NT2/D1 (cell line): ENCODE measurements at regions not wholly inside any gene's neighbourhood (a gene's known extent, or its start where the extent isn't known, plus 50 kb on each side); places are given as distances from the start of the nearest gene placed in this dataset.
A peak's percentile ranks its signal among the peaks of the same experiment; 100 is the strongest.

ENCODE experiments used
- DNase-seq: peaks from one replicate; pipeline ENCODE4 v3.0.0-alpha.2; 2011; ENCODE audit warnings: low read depth, low spot score
- H3K27me3 ChIP-seq: 2 replicates; pipeline ENCODE4 v1.6.0; 2011; ENCODE audit warnings: mild to moderate bottlenecking; ENCODE audit not compliant: insufficient read length, insufficient read depth
- H3K36me3 ChIP-seq: 2 replicates; pipeline ENCODE4 v1.6.1; 2011; ENCODE audit warnings: mild to moderate bottlenecking, low read length, mixed read lengths; ENCODE audit not compliant: insufficient read depth, insufficient read length
- H3K4me1 ChIP-seq: 2 replicates; pipeline ENCODE4 v1.5.1; 2011; ENCODE audit not compliant: insufficient read depth, insufficient read length
- H3K4me3 ChIP-seq: 2 replicates; pipeline ENCODE4 v1.5.1; 2011; ENCODE audit warnings: low read depth; ENCODE audit not compliant: insufficient read length
- H3K9ac ChIP-seq: 2 replicates; pipeline ENCODE4 v1.6.0; 2011; ENCODE audit warnings: low read depth; ENCODE audit not compliant: insufficient read length
- H3K9me3 ChIP-seq: 2 replicates; pipeline ENCODE4 v1.5.1; 2011; ENCODE audit warnings: mild to moderate bottlenecking, low read length; ENCODE audit not compliant: insufficient read depth
- SUZ12 ChIP-seq: IDR thresholded peaks from 2 replicates; pipeline ENCODE4 v1.6.1; 2011; ENCODE audit not compliant: insufficient read length, insufficient read depth; ENCODE audit errors: extremely low read depth
- YY1 ChIP-seq: IDR thresholded peaks from 2 replicates; pipeline ENCODE4 v1.6.1; 2011; ENCODE audit not compliant: insufficient read length, insufficient read depth
- ZNF274 ChIP-seq: IDR thresholded peaks from 2 replicates; pipeline ENCODE4 v1.6.1; 2011; ENCODE audit warnings: mild to moderate bottlenecking, low read depth, low read length

DNA sequence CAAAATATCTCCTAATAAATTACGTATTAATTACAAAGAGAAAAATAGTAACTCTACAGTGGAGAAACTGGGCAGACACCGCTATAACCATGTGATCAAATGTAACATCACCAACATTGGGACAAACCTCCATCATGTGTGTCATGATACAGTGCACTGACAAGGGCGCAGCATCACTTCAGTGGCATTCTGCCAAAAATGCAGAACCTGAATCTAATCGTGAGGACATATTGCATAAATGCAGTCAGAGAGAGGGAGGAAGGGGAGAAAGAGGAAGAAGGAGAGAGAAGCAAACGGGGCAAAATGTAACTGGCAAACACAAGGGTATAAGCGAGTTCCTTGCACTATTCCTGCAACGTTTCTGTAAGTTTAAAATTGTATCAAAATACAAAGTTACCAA is 74.2 kb upstream of the MARCHF10 start:
- Histone ChIP-seq H3K9ac (no peak overlapping the region), H3K4me1 (no peaks in the 10 kb centered on the region)
- DNase-seq: no peak

DNA sequence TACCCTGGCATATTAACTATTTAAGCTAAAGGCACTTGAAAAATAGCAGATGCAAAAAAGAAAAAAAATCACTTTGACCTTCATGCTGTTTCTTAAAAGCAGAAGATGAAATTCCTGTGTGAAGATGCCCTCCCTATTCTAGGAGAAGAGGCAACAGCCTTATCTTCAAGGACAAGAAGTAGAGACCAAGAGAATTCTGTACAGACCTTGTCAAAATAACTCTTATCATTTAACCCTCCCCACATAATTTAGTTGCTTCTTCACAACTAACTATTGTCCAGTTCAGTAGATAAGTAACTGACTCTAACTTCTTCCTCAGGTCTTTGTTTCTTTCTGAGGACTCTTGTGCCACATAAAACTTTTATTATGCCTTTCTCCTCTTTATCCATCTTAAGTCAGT is 72.0 kb upstream of the MARCHF10 start:
- no peak for DNase-seq
- no peaks in the 10 kb centered on the region for H3K9me3 ChIP-seq
- no peaks in the 10 kb centered on the region for H3K36me3 ChIP-seq
- TF ChIP-seq SUZ12 (no peak), YY1 (no peak), ZNF274 (no peak)
- no peak overlapping the region for H3K9ac ChIP-seq
- H3K27me3 ChIP-seq: no peaks in the 10 kb centered on the region
- H3K4me3 ChIP-seq: no peak overlapping the region
- H3K4me1 ChIP-seq: no peaks in the 10 kb centered on the region

More for the DNA sequence above, 74.2 kb upstream of the MARCHF10 start:
- TF ChIP-seq ZNF274: no peak
- no peaks in the 10 kb centered on the region for H3K36me3 ChIP-seq
- no peaks in the 10 kb centered on the region for H3K27me3 ChIP-seq
- H3K9me3 ChIP-seq: no peaks in the 10 kb centered on the region
- no peak overlapping the region for H3K4me3 ChIP-seq

DNA sequence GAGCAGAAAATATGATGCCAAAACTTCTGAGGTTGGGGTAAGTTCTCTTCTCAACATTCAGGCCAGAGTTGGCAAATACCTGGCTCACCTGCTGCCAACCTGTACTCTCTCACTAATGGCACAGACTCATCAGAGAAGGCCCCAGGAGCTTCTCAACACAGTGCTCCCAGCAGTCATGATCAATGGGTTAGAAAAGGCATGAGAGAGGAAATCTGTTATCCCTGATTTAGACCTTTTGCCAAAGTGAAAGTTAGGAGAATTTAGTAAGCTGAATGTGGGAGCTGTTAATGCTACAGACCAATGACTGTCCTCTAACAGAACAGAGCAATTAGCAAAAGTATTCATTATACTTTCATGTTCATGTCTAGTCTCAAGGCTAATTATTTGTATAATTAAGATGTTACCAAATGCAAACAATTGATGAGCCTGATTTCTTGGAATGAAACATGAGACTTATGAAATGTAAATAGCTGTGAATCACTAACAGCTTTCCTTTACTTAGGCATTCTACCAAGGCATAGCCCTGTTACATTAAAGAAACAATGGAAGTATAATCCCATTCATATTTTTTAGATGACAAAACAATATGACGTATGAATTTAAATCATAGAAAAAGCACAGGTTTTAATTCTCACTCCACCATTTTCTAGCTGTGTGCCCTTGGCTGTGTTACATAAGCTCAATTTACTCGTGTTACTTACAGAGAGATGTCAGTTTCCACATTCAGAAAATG is 68.7 kb upstream of the MARCHF10 start:
- no peaks in the 10 kb centered on the region for H3K4me1 ChIP-seq
- H3K9me3 ChIP-seq: no peaks in the 10 kb centered on the region
- TF ChIP-seq ZNF274 (no peak), YY1 (no peak), SUZ12 (no peak)
- no peak for DNase-seq
- H3K36me3 ChIP-seq: no peaks in the 10 kb centered on the region
- H3K27me3 ChIP-seq: no peaks in the 10 kb centered on the region
- H3K9ac ChIP-seq: no peak overlapping the region
- no peak overlapping the region for H3K4me3 ChIP-seq

DNA sequence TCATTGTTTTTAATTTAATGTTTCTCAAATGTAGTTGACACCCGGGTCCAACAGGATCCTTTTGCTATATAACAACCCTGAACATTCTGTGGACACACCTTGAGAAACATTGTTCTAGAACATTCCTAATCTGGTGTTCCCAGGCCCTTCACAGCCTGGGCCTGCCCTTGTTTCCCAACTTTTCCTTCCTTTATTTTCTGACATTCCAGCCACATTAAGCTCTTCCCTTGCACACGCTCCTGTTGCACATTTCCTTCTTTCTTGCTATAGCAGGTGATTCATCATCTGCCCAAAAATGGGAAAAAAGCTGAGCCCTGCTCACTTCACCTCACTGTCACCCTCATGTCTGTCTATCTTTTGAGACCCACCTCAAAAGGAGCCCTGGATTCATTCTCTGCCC is 67.9 kb upstream of the MARCHF10 start:
- H3K36me3 ChIP-seq: no peaks in the 10 kb centered on the region
- TF ChIP-seq SUZ12: no peak
- TF ChIP-seq ZNF274: no peak
- no peak for TF ChIP-seq YY1
- DNase-seq: no peak
- no peak overlapping the region for H3K9ac ChIP-seq
- no peaks in the 10 kb centered on the region for H3K9me3 ChIP-seq
- no peaks in the 10 kb centered on the region for H3K27me3 ChIP-seq
- no peaks in the 10 kb centered on the region for H3K4me1 ChIP-seq
- no peak overlapping the region for H3K4me3 ChIP-seq

DNA sequence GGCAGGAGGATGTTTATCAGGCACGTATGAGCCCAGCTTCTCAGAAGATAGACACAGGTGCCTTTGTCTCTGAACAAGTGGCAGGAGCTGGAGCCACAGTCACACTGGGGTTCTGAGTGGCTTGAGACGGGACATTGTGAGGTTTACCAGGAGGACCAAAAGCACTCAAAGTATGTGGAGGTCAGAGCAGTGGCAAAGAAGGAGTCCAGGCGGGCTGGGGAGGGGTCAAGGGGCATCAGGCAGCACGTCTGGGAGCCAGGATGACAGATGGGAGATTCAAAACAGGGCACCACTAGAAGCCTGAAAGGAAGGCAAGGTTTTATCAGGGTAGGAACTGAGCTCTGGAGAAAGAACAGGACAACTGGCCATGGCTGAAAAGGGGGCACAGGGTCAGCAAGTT is 67.2 kb upstream of the MARCHF10 start:
- H3K9ac ChIP-seq: no peak overlapping the region

DNA sequence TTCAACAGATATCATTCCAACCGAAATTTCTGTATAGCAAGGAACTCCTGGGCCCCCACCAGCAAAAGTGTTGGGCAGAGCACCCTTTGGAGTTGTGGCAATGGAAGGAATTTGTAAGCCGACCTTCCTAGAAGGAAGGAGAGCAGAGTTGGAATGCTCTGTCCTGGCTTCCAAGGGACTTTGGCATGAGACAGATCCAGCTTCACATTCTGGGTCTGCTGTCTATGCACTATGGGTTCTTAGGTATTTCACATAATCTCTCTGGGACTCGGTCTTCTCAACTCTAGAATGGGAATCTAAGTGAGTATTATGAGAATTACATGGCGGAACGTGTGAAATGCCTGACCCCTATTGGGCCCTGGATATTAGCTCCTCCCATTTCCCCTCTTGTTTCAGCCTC is 63.2 kb upstream of the MARCHF10 start:
- no peak for DNase-seq
- H3K27me3 ChIP-seq: no peaks in the 10 kb centered on the region
- TF ChIP-seq SUZ12 (no peak), ZNF274 (no peak), YY1 (no peak)
- H3K36me3 ChIP-seq: no peaks in the 10 kb centered on the region
- no peak overlapping the region for H3K9ac ChIP-seq
- no peaks in the 10 kb centered on the region for H3K9me3 ChIP-seq
- H3K4me3 ChIP-seq: no peak overlapping the region
- peaks cover 2% of the 10 kb centered on the region for H3K4me1 ChIP-seq

More for the DNA sequence above, 67.2 kb upstream of the MARCHF10 start:
- TF ChIP-seq ZNF274 (no peak), YY1 (no peak), SUZ12 (no peak)
- Histone ChIP-seq H3K4me1 (peaks cover 2% of the 10 kb centered on the region), H3K27me3 (no peaks in the 10 kb centered on the region), H3K9me3 (no peaks in the 10 kb centered on the region), H3K4me3 (no peak overlapping the region), H3K36me3 (no peaks in the 10 kb centered on the region)
- no peak for DNase-seq

DNA sequence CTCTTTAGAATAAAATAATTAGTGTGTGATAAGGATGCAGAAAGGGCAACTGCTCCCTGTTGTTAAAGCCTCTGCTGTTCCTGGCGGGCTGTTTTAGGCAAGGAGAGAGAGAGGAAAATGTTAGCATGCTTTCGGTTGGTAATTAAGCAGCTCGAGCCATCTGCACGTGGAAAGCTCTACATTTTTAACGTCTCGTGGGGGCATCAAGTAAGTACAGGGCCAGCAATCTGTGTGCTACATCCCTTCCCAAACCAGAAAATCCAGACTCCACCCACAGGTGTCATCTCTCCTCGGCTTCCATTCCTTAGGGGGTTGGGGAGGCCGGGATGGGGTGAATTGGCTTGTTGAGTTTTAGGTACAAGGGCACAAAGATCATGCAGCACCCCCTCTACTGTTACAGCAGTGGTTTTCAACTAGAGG is 62.4 kb upstream of the MARCHF10 start:
- peak; percentile 8 for DNase-seq
- Histone ChIP-seq H3K27me3 (no peaks in the 10 kb centered on the region), H3K36me3 (no peaks in the 10 kb centered on the region), H3K9me3 (no peaks in the 10 kb centered on the region), H3K4me1 (peaks cover 2% of the 10 kb centered on the region), H3K4me3 (no peak overlapping the region), H3K9ac (no peak overlapping the region)
- no peak for TF ChIP-seq ZNF274
- no peak for TF ChIP-seq YY1
- TF ChIP-seq SUZ12: no peak
